HEK293T (cell line): ENCODE measurements at regions not wholly inside any gene's neighbourhood (a gene's known extent, or its start where the extent isn't known, plus 50 kb on each side); places are given as distances from the start of the nearest gene placed in this dataset.

Experiments
- CTCF ChIA-PET: fragments of 350-600 bp; formaldehyde crosslinking; extraction: SDS; loops from one replicate; lab custom pipeline; 2021; ENCODE audit warnings: antibody characterized with exemption, inconsistent platforms; lab: Yijun Ruan, JAX
- POLR2A ChIA-PET: fragments of 350-600 bp; formaldehyde crosslinking; extraction: SDS; loops from one replicate; lab custom pipeline; 2020; ENCODE audit warnings: antibody characterized with exemption, inconsistent platforms; lab: Yijun Ruan, JAX
- DNase-seq: peaks from one replicate; pipeline ENCODE4 v3.0.0; 2012; ENCODE audit warnings: mixed read lengths; ENCODE audit errors: extremely low spot score
- ARNT ChIP-seq: fragments of 450-650 bp; IDR thresholded peaks from 2 replicates; pipeline ENCODE4 v1.6.1; 2017; ENCODE audit warnings: mild to moderate bottlenecking
- BHLHE40 ChIP-seq: fragments of 450-650 bp; IDR thresholded peaks from 2 replicates; pipeline ENCODE4 v1.6.1; 2016; ENCODE audit warnings: mild to moderate bottlenecking, moderate library complexity, borderline replicate concordance
- CTBP1 ChIP-seq: fragments of 450-650 bp; IDR thresholded peaks from 2 replicates; pipeline ENCODE4 v1.6.1; 2016; ENCODE audit warnings: borderline replicate concordance
- ELF4 ChIP-seq: fragments of 450-650 bp; IDR thresholded peaks from 2 replicates; pipeline ENCODE4 v1.6.1; 2017; ENCODE audit warnings: antibody characterized with exemption
- FOXA1 ChIP-seq: fragments of 450-650 bp; IDR thresholded peaks from 2 replicates; pipeline ENCODE4 v1.6.1; 2016; ENCODE audit warnings: mild to moderate bottlenecking
- FOXK2 ChIP-seq: fragments of 450-650 bp; IDR thresholded peaks from 2 replicates; pipeline ENCODE4 v1.6.1; 2016; ENCODE audit warnings: mild to moderate bottlenecking
- FOXM1 ChIP-seq: fragments of 450-650 bp; IDR thresholded peaks from 2 replicates; pipeline ENCODE4 v1.6.1; 2017; ENCODE audit warnings: mild to moderate bottlenecking, borderline replicate concordance
- HDGF ChIP-seq: fragments of 450-650 bp; IDR thresholded peaks from 2 replicates; pipeline ENCODE4 v1.6.1; 2017; ENCODE audit warnings: antibody characterized with exemption, borderline replicate concordance
- L3MBTL2 ChIP-seq: fragments of 450-650 bp; conservative IDR thresholded peaks from 2 replicates; pipeline ENCODE4 v1.6.1; 2016; ENCODE audit warnings: mild to moderate bottlenecking
- LEF1 ChIP-seq: fragments of 450-650 bp; IDR thresholded peaks from 2 replicates; pipeline ENCODE4 v1.6.1; 2017; ENCODE audit warnings: mild to moderate bottlenecking, borderline replicate concordance
- NFRKB ChIP-seq: fragments of 450-650 bp; IDR thresholded peaks from 2 replicates; pipeline ENCODE4 v1.6.1; 2016; ENCODE audit warnings: mild to moderate bottlenecking, moderate library complexity
- PKNOX1 ChIP-seq: fragments of 450-650 bp; IDR thresholded peaks from 2 replicates; pipeline ENCODE4 v1.6.1; 2016
- SP1 ChIP-seq: fragments of 450-650 bp; IDR thresholded peaks from 2 replicates; pipeline ENCODE4 v1.6.1; 2017
- SUZ12 ChIP-seq: fragments of 450-650 bp; IDR thresholded peaks from 2 replicates; pipeline ENCODE4 v1.6.1; 2016; ENCODE audit warnings: mild to moderate bottlenecking
- TARDBP ChIP-seq: fragments of 450-650 bp; IDR thresholded peaks from 2 replicates; pipeline ENCODE4 v1.6.1; 2016
- ZNF384 ChIP-seq: fragments of 450-650 bp; IDR thresholded peaks from 2 replicates; pipeline ENCODE4 v1.6.1; 2016

DNA sequence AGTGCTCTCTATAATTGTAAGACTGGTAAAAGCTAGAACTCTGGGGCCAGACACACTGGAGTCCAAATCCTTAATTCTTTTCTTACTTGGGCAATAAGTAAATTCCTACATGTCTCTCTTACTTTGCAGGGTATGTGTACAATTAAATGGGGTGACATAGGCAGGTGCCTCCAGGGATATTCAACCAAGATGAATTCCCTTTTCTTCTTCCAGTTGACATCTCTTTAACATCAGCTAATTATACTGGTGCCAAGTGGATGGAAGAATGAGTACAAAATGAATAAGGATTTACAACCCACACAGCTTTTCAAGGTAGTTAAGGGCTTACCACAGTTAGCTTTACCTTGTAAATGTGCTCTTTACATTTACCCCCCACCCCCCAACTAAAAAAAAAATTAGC is 295.5 kb upstream of the GADL1 start:
- TF ChIP-seq ELF4: no peak
- POLR2A ChIA-PET: no interaction called here
- CTCF ChIA-PET: no interaction called here
- no peak for DNase-seq

- DNase-seq: no peak
- ChIA-PET POLR2A (no interaction called here), CTCF (no interaction called here)
- TF ChIP-seq TARDBP: no peak
- TF ChIP-seq L3MBTL2: no peak
- no peak for TF ChIP-seq FOXM1
- TF ChIP-seq HDGF: no peak
- TF ChIP-seq NFRKB: no peak
- no peak for TF ChIP-seq FOXA1
- TF ChIP-seq SUZ12: no peak
- TF ChIP-seq CTBP1: no peak
- no peak for TF ChIP-seq ZNF384
- no peak for TF ChIP-seq BHLHE40
- TF ChIP-seq ARNT: no peak
- TF ChIP-seq FOXK2: no peak
- no peak for TF ChIP-seq LEF1
Observed at GRCh38 chr3:31191354-31191753, 296.9 kb upstream of the GADL1 start.

DNA sequence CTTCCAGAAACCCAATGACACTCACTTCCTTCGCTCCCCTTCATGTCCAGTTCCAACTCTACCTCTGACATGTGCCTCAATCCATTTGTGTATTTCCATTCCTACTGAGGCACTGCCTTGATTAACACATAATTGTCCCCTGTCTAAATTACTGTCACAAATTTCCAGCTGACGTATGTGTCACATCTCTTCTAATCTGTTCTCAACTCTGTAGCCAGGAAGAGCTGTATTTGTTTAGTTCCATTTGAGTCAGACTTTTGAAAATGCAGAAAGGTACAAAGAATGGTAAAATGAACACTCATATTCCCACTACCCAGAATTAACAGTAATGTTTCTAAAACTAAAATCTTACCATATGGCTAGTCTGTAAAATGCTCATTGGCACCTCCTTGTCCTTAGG is 299.0 kb upstream of the GADL1 start:
- TF ChIP-seq FOXM1: no peak
- no peak for TF ChIP-seq ZNF384
- no peak for TF ChIP-seq PKNOX1
- TF ChIP-seq SP1: no peak
- no peak for TF ChIP-seq ARNT
- TF ChIP-seq HDGF: no peak
- TF ChIP-seq FOXA1: no peak
- TF ChIP-seq L3MBTL2: no peak
- TF ChIP-seq LEF1: no peak
- TF ChIP-seq SUZ12: no peak
- TF ChIP-seq CTBP1: no peak
- TF ChIP-seq NFRKB: no peak
- DNase-seq: no peak
- ChIA-PET POLR2A (no interaction called here), CTCF (no interaction called here)

DNA sequence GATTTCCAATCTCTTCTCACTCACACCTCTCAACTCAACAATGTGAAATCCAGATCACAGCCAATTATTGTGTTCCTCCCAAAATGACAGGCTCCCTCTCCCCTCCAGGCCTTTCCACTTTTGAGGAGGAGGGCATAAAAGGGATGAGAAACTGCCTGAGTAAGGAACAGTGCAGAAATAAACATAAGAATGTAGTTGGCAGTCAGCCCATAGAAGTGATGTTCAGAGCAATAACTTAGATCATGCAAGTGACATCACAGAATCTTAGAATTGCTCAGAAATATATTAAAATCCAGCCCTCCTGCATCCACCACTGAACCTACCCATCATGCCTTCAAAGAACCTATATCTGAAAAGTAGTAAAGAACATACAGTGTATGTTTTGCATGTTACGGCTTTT is 299.4 kb upstream of the GADL1 start:
- CTCF ChIA-PET: no interaction called here

DNA sequence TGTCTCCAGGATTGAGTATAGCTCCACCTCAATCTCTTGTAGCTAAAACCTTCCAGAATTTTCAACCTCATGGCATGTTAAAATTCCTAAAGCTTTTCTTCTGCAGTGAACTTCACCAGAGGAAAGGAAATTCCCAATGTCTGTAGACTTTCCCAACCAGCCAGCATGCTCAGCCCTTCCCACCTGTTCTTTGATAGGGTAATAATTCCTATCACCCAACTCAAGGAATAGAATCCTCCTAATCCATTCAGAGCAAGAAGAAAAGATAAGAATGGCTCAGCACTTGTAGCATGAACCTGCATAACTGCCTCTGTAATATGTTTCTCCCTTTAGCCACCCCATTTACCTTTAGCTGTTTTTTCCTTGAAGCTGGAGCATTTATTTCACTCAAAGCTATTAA is 301.8 kb upstream of the GADL1 start:
- CTCF ChIA-PET: interaction anchor here (0.5 kb wide), 1 partner anchor 662 kb away, joined by 5 read pairs; no protein-coding TSS in a partner anchor
- DNase-seq: no peak
- POLR2A ChIA-PET: no interaction called here
- TF ChIP-seq FOXK2 (no peak), FOXA1 (no peak), ZNF384 (no peak)

More for the DNA sequence above, 299.4 kb upstream of the GADL1 start:
- POLR2A ChIA-PET: no interaction called here
- TF ChIP-seq ELF4 (no peak), BHLHE40 (no peak), L3MBTL2 (no peak), SP1 (no peak), SUZ12 (no peak)
- DNase-seq: no peak

GRCh38 chr3:31196881-31197364 is 302.5 kb upstream of the GADL1 start:
- DNase-seq: no peak
- CTCF ChIA-PET: no interaction called here
- POLR2A ChIA-PET: no interaction called here
- no peak for TF ChIP-seq LEF1

DNA sequence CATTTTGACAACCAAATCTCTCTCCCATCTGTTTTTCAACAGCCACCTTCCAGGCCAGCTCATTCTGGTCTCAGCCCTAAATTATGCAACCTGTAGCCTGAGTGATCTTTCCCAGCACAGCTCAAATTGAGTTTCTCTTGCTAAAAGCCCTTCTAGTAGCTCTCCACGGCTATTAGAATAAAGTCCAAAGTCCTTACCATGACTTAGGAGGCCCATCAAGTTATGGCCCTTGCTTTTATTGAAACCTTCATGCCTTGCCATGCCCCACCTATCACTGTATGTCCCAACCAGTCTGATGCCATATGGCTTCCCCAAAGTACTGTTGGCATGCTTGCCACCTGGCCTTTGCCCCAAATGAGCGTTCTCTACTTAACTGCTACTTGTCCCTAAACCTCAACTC is 303.5 kb upstream of the GADL1 start:
- ChIA-PET CTCF (no interaction called here), POLR2A (no interaction called here)
- DNase-seq: no peak
- TF ChIP-seq BHLHE40 (no peak), FOXM1 (no peak), TARDBP (no peak), L3MBTL2 (no peak), ZNF384 (no peak), HDGF (no peak), LEF1 (no peak), SUZ12 (no peak), ELF4 (no peak), NFRKB (no peak), FOXK2 (no peak), ARNT (no peak), PKNOX1 (no peak), SP1 (no peak), CTBP1 (no peak), FOXA1 (no peak)

DNA sequence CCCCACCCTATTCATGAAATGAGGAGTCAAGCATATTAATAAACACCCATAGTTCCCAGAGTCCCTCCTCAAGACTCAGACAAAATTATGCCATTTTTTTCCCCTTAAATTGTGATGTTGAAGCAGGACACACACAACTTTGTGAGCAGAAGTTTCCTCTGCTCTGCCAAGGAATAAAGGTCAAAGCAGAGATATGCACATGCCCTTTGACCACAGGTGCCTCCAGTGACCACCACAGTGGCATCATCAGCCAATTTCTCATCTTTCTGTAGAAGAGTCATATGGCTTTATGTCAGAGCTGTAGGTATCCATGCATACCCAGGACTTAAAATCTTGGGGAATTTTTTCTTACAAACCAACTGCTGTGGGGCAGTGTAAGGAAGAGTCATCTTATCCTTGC is 304.4 kb upstream of the GADL1 start:
- POLR2A ChIA-PET: no interaction called here
- DNase-seq: no peak
- CTCF ChIA-PET: no interaction called here
- TF ChIP-seq FOXA1 (no peak), TARDBP (no peak), BHLHE40 (no peak), SUZ12 (no peak), L3MBTL2 (no peak), LEF1 (no peak), FOXK2 (no peak), CTBP1 (no peak), ARNT (no peak), PKNOX1 (no peak), SP1 (no peak), HDGF (no peak), ELF4 (no peak), FOXM1 (no peak), NFRKB (no peak), ZNF384 (no peak)
